ENCODE measurements at regions not wholly inside any gene's neighbourhood (a gene's known extent, or its start where the extent isn't known, plus 50 kb on each side); places are given as distances from the start of the nearest gene placed in this dataset.
A peak's percentile ranks its signal among the peaks of the same experiment; 100 is the strongest.

GRCh38 chrX:99887918-99888317, 522.2 kb downstream of the PCDH19 start:
- H3K4me3 ChIP-seq (ENCODE audit: low read length): no peak overlapping the region
- no peak overlapping the region for H3K27ac Mint-ChIP-seq
- no peak for TF ChIP-seq CTCF (conservative IDR thresholded peaks at IDR 0.05)
- H3K4me1 Mint-ChIP-seq: peaks cover 19% of the 10 kb centered on the region
- H3K36me3 ChIP-seq (ENCODE audit: control insufficient read depth, insufficient read depth, low read length): no peaks in the 10 kb centered on the region
- H3K9me3 Mint-ChIP-seq: peaks cover 14% of the 10 kb centered on the region
- H3K27me3 ChIP-seq (ENCODE audit: control insufficient read depth, insufficient read depth, low read length, poor library complexity, severe bottlenecking): no peaks in the 10 kb centered on the region
- no peaks in the 10 kb centered on the region for H3K36me3 Mint-ChIP-seq (ENCODE audit: low read depth)
- DNase-seq: no peak
- peaks cover 2% of the 10 kb centered on the region for H3K27me3 Mint-ChIP-seq (ENCODE audit: insufficient read depth)
- H3K9me3 ChIP-seq (ENCODE audit: control insufficient read depth, low read length): no peaks in the 10 kb centered on the region
- 98% methylated on average over 17 of the region's 18 CpGs; no CpG with 5 or more reads in 1 of the 2 experiments for WGBS, 2 experiments (ENCODE audit: insufficient coverage in 1 of 2, insufficient read length in 1 of 2)
- no peak overlapping the region for H3K9ac ChIP-seq (ENCODE audit: extremely low read depth, low read length, poor library complexity, severe bottlenecking)
- H3K27ac ChIP-seq (ENCODE audit: low read depth, low read length): no peak overlapping the region
- no peaks in the 10 kb centered on the region for H3K4me1 ChIP-seq (ENCODE audit: control insufficient read depth, insufficient read depth, low read length)
- no peak overlapping the region for H3K4me3 Mint-ChIP-seq

GRCh38 chrX:99857455-99857854, 552.6 kb downstream of the PCDH19 start:
- no peaks in the 10 kb centered on the region for H3K9me3 ChIP-seq (ENCODE audit: control insufficient read depth, low read length)
- TF ChIP-seq CTCF (conservative IDR thresholded peaks at IDR 0.05): peak; percentile 80
- H3K27me3 ChIP-seq (ENCODE audit: control insufficient read depth, insufficient read depth, low read length, poor library complexity, severe bottlenecking): no peaks in the 10 kb centered on the region
- DNase-seq: no peak
- Mint-ChIP-seq H3K27me3 (ENCODE audit: insufficient read depth) (no peaks in the 10 kb centered on the region), H3K36me3 (ENCODE audit: low read depth) (no peaks in the 10 kb centered on the region), H3K27ac (no peak overlapping the region), H3K4me3 (no peak overlapping the region), H3K4me1 (peaks cover 3% of the 10 kb centered on the region), H3K9me3 (no peaks in the 10 kb centered on the region)
- no peak overlapping the region for H3K9ac ChIP-seq (ENCODE audit: extremely low read depth, low read length, poor library complexity, severe bottlenecking)
- no peaks in the 10 kb centered on the region for H3K4me1 ChIP-seq (ENCODE audit: control insufficient read depth, insufficient read depth, low read length)
- H3K36me3 ChIP-seq (ENCODE audit: control insufficient read depth, insufficient read depth, low read length): no peaks in the 10 kb centered on the region
- no peak overlapping the region for H3K27ac ChIP-seq (ENCODE audit: low read depth, low read length)
- no CpG with 5 or more reads among the region's 1 CpG for WGBS, 2 experiments (ENCODE audit: insufficient coverage in 1 of 2, insufficient read length in 1 of 2)
- no peak overlapping the region for H3K4me3 ChIP-seq (ENCODE audit: low read length)

DNA sequence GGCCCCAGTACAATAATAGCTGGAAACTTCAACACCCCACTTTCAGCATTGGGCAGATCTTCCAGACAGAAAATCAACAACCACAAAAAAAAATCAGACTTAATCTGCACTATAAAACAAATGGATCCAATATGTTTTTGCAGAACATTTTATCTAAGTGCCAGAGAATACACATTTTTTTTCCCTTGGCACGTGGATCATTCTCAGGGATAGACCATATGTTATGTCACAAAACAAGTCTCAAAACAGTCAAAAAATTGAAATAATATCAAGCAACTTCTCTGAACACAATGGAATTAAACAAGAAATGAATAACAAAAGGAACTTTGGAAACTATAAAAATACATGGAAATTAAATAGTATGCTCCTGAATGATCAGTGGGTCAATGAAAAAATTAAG, 576.3 kb downstream of the PCDH19 start:
- Mint-ChIP-seq H3K4me1 (no peaks in the 10 kb centered on the region), H3K27me3 (ENCODE audit: insufficient read depth) (no peaks in the 10 kb centered on the region), H3K36me3 (ENCODE audit: low read depth) (no peaks in the 10 kb centered on the region), H3K4me3 (no peak overlapping the region), H3K9me3 (peaks cover 32% of the 10 kb centered on the region), H3K27ac (no peak overlapping the region)
- DNase-seq: no peak
- Histone ChIP-seq H3K4me3 (ENCODE audit: low read length) (no peak overlapping the region), H3K27me3 (ENCODE audit: control insufficient read depth, insufficient read depth, low read length, poor library complexity, severe bottlenecking) (no peaks in the 10 kb centered on the region), H3K4me1 (ENCODE audit: control insufficient read depth, insufficient read depth, low read length) (no peaks in the 10 kb centered on the region), H3K9ac (ENCODE audit: extremely low read depth, low read length, poor library complexity, severe bottlenecking) (no peak overlapping the region), H3K9me3 (ENCODE audit: control insufficient read depth, low read length) (peaks cover 8% of the 10 kb centered on the region), H3K36me3 (ENCODE audit: control insufficient read depth, insufficient read depth, low read length) (no peaks in the 10 kb centered on the region), H3K27ac (ENCODE audit: low read depth, low read length) (no peak overlapping the region)
- WGBS, 2 experiments (ENCODE audit: insufficient coverage in 1 of 2, insufficient read length in 1 of 2): 83 to 100% methylated on average over 1 of the region's 1 CpG
- no peak for TF ChIP-seq CTCF (conservative IDR thresholded peaks at IDR 0.05)

Measured in endodermal cell (in vitro differentiated cells).